ENCODE measurements at regions not wholly inside any gene's neighbourhood (a gene's known extent, or its start where the extent isn't known, plus 50 kb on each side); places are given as distances from the start of the nearest gene placed in this dataset.

DNA sequence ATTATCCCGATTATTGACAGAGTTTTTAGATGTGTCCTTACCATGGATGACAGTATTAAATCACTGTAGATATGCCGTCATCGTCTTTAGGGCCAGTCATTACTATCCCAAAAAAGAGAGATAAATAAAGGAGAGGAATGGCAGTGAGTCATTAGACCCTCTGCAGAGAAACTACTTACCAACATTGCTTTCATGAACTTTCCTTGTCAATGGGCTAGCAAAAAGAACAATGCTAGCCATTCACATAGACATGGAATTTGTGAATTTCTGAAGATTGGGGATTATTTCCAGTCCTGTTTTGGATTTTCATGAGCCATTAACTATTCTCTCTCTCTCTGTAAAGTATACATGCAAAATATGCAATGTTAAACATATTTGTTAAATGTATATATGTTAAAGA is 319.4 kb upstream of the FANCL start:
- in situ Hi-C loops (cut with HindIII; ENCODE audit: low pct_unique_long_range_greater_than_20kb, low sequenced_read_pairs), result no loop called here
- peak; percentile 22 for DNase-seq (ENCODE audit: low read depth, low spot score)

DNA sequence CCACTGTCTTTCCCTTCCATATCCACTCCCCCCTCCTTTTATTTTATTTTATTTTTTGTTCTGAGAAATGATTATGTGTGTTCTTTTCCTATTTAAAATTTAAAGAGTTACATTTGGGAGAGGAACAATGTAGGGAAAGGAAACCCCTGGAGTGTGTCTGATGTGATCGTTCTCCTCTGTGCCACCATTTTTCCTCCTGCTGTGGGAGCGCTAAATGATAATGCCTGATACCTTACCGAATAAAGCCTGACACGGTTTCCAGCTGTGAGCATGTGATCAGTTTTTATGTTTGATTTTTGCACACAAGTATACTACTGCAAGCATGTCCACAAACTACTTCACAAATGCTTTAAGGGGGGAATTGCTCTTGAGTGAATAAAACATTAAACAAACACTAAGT is 317.8 kb upstream of the FANCL start:
- no peak for DNase-seq (ENCODE audit: low read depth, low spot score)
- in situ Hi-C loops (cut with HindIII; ENCODE audit: low pct_unique_long_range_greater_than_20kb, low sequenced_read_pairs), result no loop called here

DNA sequence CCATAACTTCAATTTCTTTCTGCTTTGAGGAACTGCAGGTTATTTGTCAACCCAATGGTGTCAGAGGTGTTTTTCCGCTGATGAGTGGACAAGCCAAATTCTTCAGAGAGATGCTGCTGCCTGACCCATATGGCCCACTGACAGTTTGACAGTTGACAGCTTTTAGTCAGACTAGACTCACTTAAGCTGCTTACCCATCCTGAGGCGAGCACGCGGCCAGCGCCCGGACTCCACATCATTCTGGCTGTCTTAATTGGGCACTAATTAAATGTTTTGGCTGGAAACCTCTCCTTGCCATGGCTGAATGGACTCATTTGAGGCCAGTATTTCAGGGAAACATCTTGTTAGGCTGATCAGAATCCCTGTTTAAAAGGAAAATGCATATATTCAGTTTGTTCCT is 316.1 kb upstream of the FANCL start:
- in situ Hi-C loops (cut with HindIII; ENCODE audit: low pct_unique_long_range_greater_than_20kb, low sequenced_read_pairs), result no loop called here
- DNase-seq (ENCODE audit: low read depth, low spot score), result no peak

- DNase-seq (ENCODE audit: low read depth, low spot score), result peak; percentile 69
- in situ Hi-C loops (cut with HindIII; ENCODE audit: low pct_unique_long_range_greater_than_20kb, low sequenced_read_pairs), result no loop called here
These were observed 312.8 kb upstream of the FANCL start for GRCh38 chr2:58553937-58554336.

DNA sequence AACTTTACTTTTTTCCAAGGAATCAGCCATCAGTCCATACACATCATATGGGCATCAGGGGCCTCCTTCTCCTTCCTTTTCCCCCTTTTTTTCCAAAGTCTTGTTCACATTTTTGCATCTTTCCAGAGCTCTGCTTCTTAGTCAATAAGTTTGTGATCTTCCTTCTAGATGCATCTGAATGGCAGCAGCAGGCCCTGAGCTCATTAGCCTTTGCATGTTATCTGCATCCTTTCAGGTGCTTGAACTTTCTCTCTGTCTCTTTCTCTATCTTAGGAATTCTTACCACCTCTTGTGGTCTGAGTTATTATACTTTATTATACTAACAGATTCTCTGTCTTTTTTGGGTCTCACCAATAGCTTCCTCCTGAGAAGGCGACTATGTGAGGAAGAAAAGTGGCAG is 312.4 kb upstream of the FANCL start:
- in situ Hi-C loops (cut with HindIII; ENCODE audit: low pct_unique_long_range_greater_than_20kb, low sequenced_read_pairs), result no loop called here

DNA sequence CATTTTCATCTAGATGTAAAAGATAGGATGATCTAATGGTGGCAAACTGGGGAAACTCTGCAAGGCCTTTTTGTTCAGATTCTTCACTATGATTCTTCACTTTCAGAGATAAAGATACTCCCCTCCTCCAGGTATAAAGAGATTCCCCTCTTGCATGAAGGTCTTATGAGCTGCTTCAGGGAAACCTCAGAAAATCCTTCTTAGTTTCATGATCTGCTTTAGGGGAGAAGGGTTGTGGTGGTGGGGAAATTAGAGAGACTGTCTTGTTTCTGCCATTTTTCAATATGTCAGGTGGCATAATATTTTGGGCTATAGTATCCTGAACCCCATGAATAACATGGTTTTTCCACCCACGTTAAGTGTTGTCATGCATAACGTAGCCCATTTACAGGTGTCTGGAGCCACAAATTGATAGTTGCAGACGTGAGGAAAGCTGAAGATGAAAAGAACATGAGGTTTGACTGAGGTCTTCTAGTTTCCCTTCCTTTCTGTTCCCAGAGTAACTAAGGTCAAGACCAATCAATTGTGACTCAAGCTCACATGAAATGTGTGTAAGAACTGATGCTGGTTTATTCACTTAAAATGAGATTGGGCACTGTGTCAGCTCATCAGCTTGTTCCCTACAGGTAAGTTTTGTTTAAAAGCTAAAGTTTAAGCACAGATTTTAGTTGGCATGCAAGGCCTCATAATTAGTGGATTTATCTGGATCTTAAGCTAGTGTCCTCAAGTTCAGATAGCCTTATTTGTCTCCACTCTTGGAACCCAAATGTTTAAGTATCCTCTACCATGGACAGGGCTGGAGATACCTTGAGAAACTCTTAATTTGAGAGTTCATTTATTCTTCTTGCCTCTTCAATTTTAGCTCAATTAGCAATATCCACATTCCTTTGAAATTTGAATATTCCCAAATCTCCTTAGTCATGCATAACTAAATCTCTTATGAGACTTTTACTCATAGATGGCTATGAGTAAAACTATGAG is 304.5 kb upstream of the FANCL start:
- in situ Hi-C loops (cut with HindIII; ENCODE audit: low pct_unique_long_range_greater_than_20kb, low sequenced_read_pairs), result no loop called here
- DNase-seq (ENCODE audit: low read depth, low spot score), result no peak

More for the DNA sequence above, 312.4 kb upstream of the FANCL start:
- DNase-seq (ENCODE audit: low read depth, low spot score), result no peak

GRCh38 chr2:58543442-58543841 is 302.3 kb upstream of the FANCL start:
- in situ Hi-C loops (cut with HindIII; ENCODE audit: low pct_unique_long_range_greater_than_20kb, low sequenced_read_pairs), result no loop called here
- no peak for DNase-seq (ENCODE audit: low read depth, low spot score)

DNA sequence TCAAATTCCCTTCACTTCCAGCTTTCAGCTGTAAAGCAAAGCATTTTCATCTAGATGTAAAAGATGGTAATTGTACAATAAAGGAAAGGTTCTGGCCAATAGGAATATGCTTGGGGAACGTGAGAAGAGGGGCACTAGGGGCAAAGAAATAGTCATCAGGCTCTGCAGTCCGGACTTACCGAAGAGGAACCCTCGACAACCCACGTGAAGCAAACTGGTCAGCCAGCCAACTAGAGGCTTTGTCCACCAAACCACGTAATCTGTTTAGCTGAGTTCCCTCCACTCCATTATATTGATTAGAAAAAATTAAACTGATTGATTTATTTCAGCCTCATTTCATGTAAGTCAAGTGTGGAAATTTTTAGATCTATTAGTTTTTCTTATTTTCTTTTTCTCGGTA is 300.4 kb upstream of the FANCL start:
- no peak for DNase-seq (ENCODE audit: low read depth, low spot score)

DNA sequence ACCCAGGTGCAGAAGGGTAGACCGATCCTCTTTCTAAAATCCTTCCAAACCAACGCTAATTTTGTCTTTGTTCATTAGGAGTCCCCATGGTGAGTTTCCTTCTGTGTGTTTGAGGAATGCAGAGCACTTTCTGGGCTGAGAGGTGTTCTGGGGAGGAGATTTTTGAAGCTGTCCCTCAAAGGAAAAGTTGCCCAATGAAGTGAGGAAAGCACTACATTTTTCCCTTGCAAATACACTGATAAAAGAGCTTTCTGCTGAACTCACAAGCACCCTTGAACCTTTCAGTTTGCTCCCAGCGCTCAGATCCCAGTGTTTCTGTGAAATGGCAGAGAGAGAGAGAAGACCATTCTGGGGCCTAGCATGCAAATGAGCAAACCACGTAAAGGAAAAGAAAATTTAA is 299.6 kb upstream of the FANCL start:
- in situ Hi-C loops (cut with HindIII; ENCODE audit: low pct_unique_long_range_greater_than_20kb, low sequenced_read_pairs), result no loop called here
- no peak for DNase-seq (ENCODE audit: low read depth, low spot score)

More for the DNA sequence above, 300.4 kb upstream of the FANCL start:
- in situ Hi-C loops (cut with HindIII; ENCODE audit: low pct_unique_long_range_greater_than_20kb, low sequenced_read_pairs), result no loop called here

DNA sequence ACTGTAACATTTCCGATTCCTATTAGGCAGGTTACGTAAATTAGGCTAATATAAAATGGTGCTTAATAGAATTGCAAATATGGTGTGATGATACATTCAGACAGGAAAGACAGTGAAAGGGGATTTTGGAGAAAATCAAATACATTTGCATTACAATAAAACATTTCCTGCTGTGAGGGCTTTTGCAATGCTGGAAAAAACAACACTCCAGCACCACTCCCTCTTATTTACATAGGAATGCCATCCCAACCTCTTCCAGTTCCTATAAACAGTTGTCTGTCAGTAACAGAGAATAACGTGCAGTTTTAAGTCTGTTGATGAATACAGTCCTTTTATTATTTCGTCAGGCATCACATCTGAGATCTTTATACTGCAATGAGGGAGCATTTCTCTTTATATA is 298.8 kb upstream of the FANCL start:
- in situ Hi-C loops (cut with HindIII; ENCODE audit: low pct_unique_long_range_greater_than_20kb, low sequenced_read_pairs), result no loop called here
- DNase-seq (ENCODE audit: low read depth, low spot score), result peak; percentile 70

DNA sequence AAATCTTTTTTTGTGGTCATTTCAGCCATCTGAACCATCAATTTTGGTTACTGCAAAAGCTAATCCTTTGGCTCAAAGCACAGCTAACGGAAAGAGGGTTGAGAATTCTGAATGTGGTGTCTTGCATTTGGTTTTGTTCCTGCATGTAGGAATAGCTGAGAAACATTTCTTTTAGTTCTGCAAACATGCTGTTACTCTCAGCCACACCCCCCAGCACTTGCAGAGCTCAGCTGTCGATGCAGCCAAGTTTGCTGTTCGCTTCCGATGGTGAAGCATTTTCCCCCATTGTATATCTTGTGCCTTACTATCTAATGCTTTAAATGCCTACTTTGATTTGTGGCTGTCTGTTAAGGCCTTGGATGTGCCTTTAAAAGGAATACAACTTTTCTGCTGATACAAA is 294.9 kb upstream of the FANCL start:
- no peak for DNase-seq (ENCODE audit: low read depth, low spot score)
- in situ Hi-C loops (cut with HindIII; ENCODE audit: low pct_unique_long_range_greater_than_20kb, low sequenced_read_pairs), result no loop called here

DNA sequence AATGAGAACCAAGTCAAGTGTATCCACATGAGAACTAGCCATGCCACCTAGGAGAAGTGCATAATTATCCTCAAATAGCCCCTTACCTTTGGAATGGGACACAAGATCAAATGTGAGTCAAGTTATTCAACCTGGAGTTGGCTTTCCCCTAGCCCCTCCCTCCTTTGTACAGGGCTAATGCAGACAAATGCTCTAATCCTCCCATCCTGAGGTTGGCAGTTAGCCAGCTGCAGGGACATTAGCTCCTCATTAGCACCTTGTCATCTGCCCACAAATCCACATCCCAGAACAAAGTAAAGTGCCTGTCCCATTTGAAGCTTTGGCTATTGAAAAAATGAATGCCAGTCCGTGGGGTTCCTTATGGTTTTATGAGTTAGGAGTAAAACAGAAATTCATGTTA is 294.1 kb upstream of the FANCL start:
- DNase-seq (ENCODE audit: low read depth, low spot score), result no peak
- in situ Hi-C loops (cut with HindIII; ENCODE audit: low pct_unique_long_range_greater_than_20kb, low sequenced_read_pairs), result no loop called here

DNA sequence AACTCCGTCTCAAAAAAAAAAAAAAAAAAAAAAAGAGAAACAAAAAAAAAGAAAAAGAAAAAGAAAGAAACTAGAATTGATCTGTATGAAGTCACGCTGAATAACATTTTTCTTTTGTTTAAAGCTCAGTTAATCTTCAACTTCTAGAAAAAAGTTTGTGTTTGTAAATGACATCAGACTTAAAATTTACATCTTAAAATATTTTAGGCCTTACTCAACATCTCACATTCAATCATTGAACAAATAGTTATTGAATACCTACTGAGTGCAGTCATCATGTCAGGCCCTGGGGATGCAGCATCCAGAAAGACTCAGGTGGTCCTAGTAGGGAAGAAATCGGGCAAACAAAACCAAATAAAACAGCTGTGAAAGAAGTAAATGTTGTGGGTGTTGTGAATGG is 292.3 kb upstream of the FANCL start:
- in situ Hi-C loops (cut with HindIII; ENCODE audit: low pct_unique_long_range_greater_than_20kb, low sequenced_read_pairs), result no loop called here
- no peak for DNase-seq (ENCODE audit: low read depth, low spot score)

- no peak for DNase-seq (ENCODE audit: low read depth, low spot score)
- in situ Hi-C loops (cut with HindIII; ENCODE audit: low pct_unique_long_range_greater_than_20kb, low sequenced_read_pairs), result no loop called here
These were observed 291.5 kb upstream of the FANCL start for GRCh38 chr2:58532641-58533040.

DNA sequence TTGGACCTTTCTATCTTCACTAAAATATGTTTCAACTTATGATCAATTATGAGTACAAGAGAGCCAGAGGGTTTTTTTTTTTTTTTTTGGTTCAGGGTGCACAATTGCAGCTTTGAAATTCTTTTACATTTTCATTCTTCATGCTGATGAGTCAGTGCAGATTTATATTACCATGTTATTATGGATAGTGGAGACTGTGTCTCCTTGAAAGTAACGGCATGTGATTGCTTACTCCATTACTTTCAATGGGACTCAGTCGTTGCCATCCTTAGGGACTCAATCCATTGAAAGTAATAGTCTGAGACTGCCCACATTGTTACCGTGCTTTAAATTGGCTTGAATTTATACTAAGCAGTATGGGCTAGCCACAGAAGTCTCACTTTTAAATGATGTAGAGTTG is 286.5 kb upstream of the FANCL start:
- in situ Hi-C loops (cut with HindIII; ENCODE audit: low pct_unique_long_range_greater_than_20kb, low sequenced_read_pairs), result no loop called here
- DNase-seq (ENCODE audit: low read depth, low spot score), result peak; percentile 88

DNA sequence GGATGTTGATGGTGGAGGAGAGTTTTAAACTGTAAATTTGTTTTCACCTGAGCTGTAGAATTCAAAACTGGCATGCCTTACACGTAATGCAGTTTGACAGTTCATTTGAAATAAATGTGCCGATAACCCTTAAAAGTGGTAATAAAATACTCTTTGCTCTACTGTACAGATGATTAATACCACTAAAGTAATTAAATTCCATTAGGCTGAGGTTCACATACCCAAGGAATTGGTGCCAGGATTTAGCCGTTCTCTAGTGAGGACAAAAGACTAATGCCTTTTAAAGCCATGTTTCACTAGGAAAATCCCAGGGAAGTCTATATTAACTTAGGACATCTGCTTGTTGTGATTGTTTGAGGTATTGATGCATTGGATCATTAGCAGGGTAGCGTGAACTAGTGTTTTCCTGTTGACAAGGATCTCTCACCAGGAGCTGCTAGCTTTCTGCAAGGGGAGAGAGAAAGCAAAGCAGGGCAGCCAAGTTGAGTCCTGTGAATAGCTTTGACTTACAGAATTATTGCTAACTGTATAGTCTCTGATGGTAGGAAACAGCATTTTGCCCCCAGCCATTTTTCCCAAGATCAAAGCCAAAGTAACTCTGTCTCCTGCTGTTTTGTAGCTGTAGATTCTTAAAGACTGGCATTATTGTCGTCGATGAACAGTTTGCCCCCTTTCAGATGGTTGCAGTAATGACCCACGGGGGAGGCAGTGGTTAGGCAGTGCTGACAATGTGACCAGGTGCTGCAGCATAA is 280.9 kb upstream of the FANCL start:
- in situ Hi-C loops (cut with HindIII; ENCODE audit: low pct_unique_long_range_greater_than_20kb, low sequenced_read_pairs), result no loop called here
- DNase-seq (ENCODE audit: low read depth, low spot score), result peak; percentile 91

- DNase-seq (ENCODE audit: low read depth, low spot score), result no peak
- in situ Hi-C loops (cut with HindIII; ENCODE audit: low pct_unique_long_range_greater_than_20kb, low sequenced_read_pairs), result no loop called here
These were observed 279.8 kb upstream of the FANCL start for GRCh38 chr2:58520903-58521302.

GRCh38 chr2:58517881-58518280 is 276.8 kb upstream of the FANCL start:
- in situ Hi-C loops (cut with HindIII; ENCODE audit: low pct_unique_long_range_greater_than_20kb, low sequenced_read_pairs), result no loop called here
- no peak for DNase-seq (ENCODE audit: low read depth, low spot score)

- in situ Hi-C loops (cut with HindIII; ENCODE audit: low pct_unique_long_range_greater_than_20kb, low sequenced_read_pairs), result no loop called here
- DNase-seq (ENCODE audit: low read depth, low spot score), result no peak
These were observed 275.6 kb upstream of the FANCL start for GRCh38 chr2:58516695-58517094.
